OCI-M2 (cell line): ENCODE measurements at regions not wholly inside any gene's neighbourhood (a gene's known extent, or its start where the extent isn't known, plus 50 kb on each side); places are given as distances from the start of the nearest gene placed in this dataset.

ENCODE experiments used
- DNase-seq: peaks from one replicate; lab custom pipeline; 2025; ENCODE audit not compliant: unreplicated experiment; lab: John Stamatoyannopoulos, UW

- no peak for DNase-seq
Measured at GRCh38 chr17:77854083-77854758, 104.3 kb upstream of the TNRC6C start.

DNA sequence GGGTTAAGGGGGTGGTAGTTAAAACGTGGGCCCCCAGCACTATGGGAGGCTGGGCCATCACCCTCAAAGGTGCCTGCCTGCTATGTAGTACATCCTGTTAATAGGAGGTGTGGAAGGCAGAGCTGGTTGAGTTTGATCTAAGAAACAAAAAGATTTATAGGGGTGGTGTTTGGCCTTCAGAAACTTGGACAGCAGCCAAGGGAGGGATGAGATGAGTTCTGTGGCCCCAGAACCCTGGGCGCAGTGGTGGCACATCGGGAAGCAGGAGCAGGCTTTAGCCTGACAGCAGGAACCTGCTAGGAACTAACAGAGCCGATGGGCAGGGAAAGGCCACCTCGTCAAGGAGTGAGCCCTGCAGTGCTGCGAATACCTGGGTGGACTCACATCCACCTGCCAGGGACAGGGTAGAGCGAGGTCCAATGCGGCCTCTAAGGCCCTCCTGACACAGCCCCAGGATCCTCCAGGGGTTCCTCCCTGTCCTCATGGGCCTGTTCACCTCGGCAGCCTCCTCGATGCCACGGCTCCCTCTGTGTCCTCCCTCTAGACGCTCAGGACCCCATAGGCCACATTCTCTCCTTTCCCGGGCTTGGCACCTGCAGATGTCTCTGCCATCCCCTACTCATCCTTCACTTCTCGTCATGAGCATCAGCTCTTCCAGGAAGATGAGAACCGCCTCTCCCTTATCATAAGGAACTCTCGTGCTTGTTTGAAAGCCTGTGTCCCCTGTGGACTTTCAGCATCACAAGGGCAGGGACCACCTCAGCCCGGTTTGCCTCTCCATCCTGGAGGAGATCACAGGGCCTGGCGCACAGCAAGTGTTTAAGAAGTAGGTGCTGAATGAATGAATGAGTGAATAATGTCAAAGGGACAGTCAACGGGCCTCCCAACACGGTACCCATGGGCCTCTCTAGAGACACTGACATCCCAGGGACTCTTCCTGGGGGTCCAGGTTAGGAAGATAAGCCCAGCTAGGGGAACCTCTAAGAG lies 103.5 kb upstream of the TNRC6C start:
- no peak for DNase-seq

- DNase-seq, result no peak
Measured at GRCh38 chr17:77856551-77857305, 101.8 kb upstream of the TNRC6C start.

- no peak for DNase-seq
Measured at GRCh38 chr17:77857306-77857555, 101.3 kb upstream of the TNRC6C start.

DNA sequence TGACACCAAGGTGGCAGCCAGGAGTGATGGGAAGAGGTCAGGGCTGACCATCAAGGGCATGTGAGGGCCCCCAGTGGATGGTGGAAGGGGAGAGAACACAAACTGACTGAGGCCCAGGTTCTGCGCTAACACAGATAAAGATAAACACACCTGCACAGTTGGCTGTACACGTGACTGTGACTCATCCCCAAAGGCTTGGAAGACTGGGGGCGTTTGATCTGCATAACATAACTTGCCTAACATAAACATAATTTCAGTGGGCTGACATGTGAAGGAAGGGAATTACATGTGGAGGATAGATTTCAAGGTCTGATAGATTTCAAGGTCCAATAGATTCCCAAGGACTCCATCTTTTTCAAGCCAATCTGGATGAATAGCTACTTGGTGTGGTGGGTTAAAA lies 100.9 kb upstream of the TNRC6C start:
- no peak for DNase-seq

DNA sequence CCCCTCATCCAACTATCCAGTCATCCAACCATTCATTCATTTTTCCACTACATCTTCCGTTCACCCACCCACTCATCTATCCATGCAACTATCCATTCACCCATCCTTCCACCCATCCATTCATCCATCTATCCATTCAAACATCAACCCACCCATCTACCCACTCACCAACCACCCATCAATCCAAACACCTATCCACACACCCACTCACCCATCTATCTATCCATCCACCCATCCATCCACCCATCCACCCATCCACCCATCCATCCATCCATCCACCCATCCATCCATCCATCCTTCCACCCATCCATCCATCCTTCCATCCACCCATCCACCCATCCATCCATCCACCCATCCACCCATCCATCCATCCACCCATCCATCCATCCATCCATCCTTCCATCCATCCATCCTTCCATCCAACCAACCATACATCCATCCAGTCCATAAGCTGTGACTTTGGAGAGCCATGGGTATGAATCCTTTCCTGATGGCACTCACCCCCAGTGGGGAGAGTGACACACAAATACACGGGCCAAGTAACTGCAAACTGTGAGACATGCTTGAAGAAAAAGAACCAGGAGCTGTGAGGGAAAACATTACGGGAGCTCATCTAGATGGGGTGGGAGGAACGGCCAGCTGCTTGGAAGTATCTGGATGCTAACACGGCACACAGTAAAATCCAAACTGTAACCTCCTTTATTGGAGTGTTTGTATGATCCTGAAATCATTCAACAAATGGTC lies 100.0 kb upstream of the TNRC6C start:
- no peak for DNase-seq

- no peak for DNase-seq
Measured at GRCh38 chr17:77859035-77859810, 99.3 kb upstream of the TNRC6C start.

GRCh38 chr17:77861133-77861695 lies 97.3 kb upstream of the TNRC6C start:
- DNase-seq, result no peak

DNA sequence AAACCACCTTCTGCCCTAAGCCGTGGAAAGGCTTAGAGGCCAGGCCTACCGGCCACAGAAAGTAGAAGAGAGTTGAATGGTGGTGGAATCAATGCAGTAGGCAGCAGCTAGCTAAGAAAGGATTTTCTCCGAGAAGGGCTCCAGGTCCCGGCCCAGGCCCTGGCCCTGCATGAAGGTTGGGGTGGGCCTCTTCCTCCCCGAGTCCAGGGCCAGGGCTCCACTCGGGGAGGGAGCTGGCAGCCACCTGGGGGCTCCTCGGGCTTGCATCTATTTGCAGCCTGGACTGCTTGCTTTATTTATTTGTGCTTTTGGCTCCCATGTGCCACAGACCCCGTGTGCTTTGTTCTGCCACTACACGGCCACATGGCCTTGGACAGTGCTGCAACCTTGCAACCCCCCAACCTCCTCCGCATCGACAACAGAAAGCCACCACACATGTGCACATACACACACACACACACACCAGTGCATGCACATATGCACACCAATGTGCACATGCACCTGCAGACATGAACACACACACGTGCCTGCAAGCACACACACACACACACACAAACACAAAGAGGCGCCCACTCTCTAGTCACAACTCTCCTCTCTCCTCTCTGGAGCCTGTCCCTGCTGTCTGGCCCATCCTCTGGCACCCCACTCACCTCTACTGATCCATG lies 96.4 kb upstream of the TNRC6C start:
- no peak for DNase-seq

DNA sequence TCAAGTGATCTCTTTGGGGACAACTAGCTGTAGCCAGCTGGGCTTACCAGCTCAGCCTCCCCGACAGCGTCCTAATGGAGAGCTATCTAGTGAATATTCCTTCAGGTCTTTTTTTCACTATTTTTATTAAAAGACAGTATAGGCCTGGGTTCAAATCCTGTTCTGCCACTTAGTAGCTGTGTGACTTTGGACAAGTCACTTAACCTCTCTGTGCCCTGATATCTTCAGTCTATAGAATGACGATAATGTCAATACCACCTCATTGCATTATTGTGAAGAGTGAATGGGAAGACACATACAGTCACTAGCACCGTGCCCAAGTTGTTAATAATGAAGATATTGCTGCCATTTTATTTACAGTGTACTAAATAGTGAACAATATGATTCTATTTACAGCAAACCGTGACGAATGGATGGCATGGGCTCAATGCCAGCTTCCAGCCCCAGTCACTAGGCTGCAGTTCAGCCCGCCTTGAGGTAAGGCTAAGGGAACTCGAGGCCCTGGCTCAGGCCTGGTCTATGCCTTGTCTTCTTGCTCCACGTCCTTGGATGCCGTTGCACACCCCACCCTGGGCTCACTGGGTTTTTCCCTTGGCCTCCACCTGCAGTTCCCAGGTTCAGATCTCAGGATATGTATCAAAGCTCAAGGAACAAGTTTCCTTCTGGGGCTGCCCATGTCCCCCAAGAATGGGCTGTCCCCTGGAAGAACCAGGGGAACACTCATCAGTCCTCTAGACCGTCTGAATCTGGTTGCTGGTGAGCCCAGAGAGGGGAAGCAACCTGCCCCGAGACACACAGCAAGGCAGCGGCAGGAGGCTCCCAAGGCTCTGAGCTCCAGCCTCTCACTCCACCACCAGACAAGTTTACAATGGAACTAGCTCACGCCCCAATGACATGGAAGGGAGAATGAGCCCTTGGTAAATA lies 95.4 kb upstream of the TNRC6C start:
- DNase-seq, result no peak

- DNase-seq, result no peak
Measured at GRCh38 chr17:77863814-77864161, 94.7 kb upstream of the TNRC6C start.

- DNase-seq, result no peak
Measured at GRCh38 chr17:77864234-77865111, 94.0 kb upstream of the TNRC6C start.

- no peak for DNase-seq
Measured at GRCh38 chr17:77865112-77865611, 93.3 kb upstream of the TNRC6C start.

GRCh38 chr17:77865716-77866115 lies 92.8 kb upstream of the TNRC6C start:
- DNase-seq, result no peak

DNA sequence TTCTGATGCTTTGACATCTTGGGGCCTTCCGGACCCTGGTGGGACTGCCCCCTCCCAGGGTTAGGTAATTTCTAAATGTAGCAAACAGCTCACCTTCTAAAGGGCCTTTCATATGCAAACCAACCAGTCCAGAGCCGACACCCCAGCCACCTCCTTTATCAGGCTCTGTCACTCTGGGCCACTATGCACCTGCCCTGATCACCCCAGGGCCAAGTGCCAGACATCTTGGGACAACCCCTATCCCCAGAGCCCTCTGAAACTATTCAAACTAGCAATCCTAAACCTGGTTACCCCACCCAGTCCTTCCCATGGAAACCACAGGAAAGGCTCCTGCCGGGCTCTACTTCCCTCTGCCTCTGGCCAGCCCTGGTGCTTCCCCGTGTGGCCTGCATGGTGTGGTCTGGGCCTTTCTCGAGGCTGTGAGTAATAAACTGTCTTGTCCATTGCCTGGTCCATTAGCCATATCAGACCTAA lies 91.2 kb upstream of the TNRC6C start:
- no peak for DNase-seq

- DNase-seq, result no peak
Measured at GRCh38 chr17:77867976-77868713, 90.4 kb upstream of the TNRC6C start.
